ENCODE measurements at regions not wholly inside any gene's neighbourhood (a gene's known extent, or its start where the extent isn't known, plus 50 kb on each side); places are given as distances from the start of the nearest gene placed in this dataset.

DNA sequence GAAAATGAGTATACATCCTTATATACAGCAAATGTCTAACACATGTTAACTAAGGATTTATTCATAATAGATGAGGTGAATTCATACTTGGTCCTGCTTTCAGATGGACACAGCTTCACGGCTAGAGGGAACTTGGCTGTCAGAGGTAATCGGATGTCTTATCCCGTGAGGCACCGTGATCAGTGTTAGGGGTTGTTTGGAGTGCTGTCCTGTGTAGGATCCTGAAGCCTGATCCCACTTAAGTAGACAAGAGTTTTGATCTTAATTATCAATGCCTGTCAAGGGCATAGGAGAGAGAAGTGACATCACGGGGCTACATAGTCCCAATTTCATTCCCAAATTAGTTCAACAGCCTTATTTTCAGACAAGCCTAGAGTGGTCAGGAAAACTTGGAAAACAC lies 204.6 kb downstream of the RNF144A start:
- Histone ChIP-seq H3K27me3 (ENCODE audit: control insufficient read depth, insufficient read depth, low read length) (no peaks in the 10 kb centered on the region), H3K36me3 (ENCODE audit: control insufficient read depth, insufficient read depth, low read length) (no peaks in the 10 kb centered on the region), H3K4me3 (ENCODE audit: low read depth, low read length) (no peak overlapping the region), H3K9me3 (ENCODE audit: control insufficient read depth in 2 of 2, low read length in 2 of 2) (no peaks in the 10 kb centered on the region), H3K27ac (ENCODE audit: insufficient read depth, low read length, poor library complexity, severe bottlenecking) (no peak overlapping the region), H3K4me1 (ENCODE audit: control insufficient read depth, insufficient read depth, low read length, poor library complexity, severe bottlenecking) (no peaks in the 10 kb centered on the region)
- ATAC-seq (ENCODE audit: low read depth in 2 of 2): no peak
- Mint-ChIP-seq H3K4me3 (no peak overlapping the region), H3K36me3 (no peaks in the 10 kb centered on the region), H3K4me1 (no peaks in the 10 kb centered on the region), H3K27ac (no peak overlapping the region), H3K9me3 (peaks cover 0 to 1% (median 0%) of the 10 kb centered on the region in 7 donors), H3K27me3 (no peaks in the 10 kb centered on the region)
- DNase-seq: no peak

DNA sequence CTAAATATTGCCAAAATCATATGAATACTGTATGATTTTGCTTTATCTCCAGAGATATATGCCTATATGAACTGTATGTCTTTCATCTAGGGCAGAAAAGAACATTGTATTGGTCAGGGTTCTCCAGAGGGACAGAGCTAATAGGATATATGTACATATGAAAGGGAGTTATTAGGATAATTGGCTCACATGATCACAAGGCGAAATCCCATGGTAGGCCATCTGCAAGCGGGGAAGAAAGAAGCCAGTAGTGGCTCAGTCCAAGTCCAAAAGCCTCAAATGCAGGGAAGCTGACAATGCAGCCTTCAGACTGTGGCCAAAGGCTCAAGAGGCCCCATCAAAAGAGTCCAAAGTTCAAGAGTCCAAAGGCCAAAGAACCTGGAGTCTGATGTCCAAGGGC lies 209.9 kb downstream of the RNF144A start:
- peaks cover 0 to 1% (median 0%) of the 10 kb centered on the region in 7 donors for H3K9me3 Mint-ChIP-seq
- H3K36me3 Mint-ChIP-seq: no peaks in the 10 kb centered on the region
- DNase-seq (no peak), ATAC-seq (ENCODE audit: low read depth in 2 of 2) (no peak)
- Histone ChIP-seq H3K9me3 (ENCODE audit: control insufficient read depth in 2 of 2, low read length in 2 of 2) (no peaks in the 10 kb centered on the region), H3K27me3 (ENCODE audit: control insufficient read depth, insufficient read depth, low read length) (no peaks in the 10 kb centered on the region), H3K36me3 (ENCODE audit: control insufficient read depth, insufficient read depth, low read length) (no peaks in the 10 kb centered on the region), H3K27ac (ENCODE audit: insufficient read depth, low read length, poor library complexity, severe bottlenecking) (no peak overlapping the region), H3K4me1 (ENCODE audit: control insufficient read depth, insufficient read depth, low read length, poor library complexity, severe bottlenecking) (no peaks in the 10 kb centered on the region), H3K4me3 (ENCODE audit: low read depth, low read length) (no peak overlapping the region)
- no peak overlapping the region for H3K27ac Mint-ChIP-seq
- no peaks in the 10 kb centered on the region for H3K27me3 Mint-ChIP-seq
- no peak overlapping the region for H3K4me3 Mint-ChIP-seq
- peaks cover 0 to 3% (median under 1%) of the 10 kb centered on the region in 4 donors for H3K4me1 Mint-ChIP-seq

DNA sequence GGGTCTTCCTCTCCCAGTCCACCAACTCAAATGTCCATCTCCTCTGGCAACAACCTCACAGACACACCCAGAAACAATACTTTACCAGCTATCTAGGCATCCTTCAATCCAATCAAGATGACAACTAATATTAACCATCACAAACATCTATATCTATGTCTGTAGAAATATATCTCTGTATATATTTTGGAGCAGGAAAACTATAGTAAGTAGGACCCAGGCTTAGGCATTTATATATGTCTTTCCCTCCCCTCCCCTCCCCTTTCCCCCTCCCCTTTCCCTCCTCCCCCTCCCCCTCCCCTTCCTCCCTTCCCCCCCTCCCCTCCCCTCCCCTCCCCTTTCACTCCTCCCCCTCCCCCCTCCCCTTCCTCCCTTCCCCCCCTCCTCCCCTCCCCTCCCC lies 210.5 kb downstream of the RNF144A start:
- H3K27ac Mint-ChIP-seq: no peak overlapping the region
- Histone ChIP-seq H3K27ac (ENCODE audit: insufficient read depth, low read length, poor library complexity, severe bottlenecking) (no peak overlapping the region), H3K36me3 (ENCODE audit: control insufficient read depth, insufficient read depth, low read length) (no peaks in the 10 kb centered on the region), H3K9me3 (ENCODE audit: control insufficient read depth in 2 of 2, low read length in 2 of 2) (no peaks in the 10 kb centered on the region), H3K4me3 (ENCODE audit: low read depth, low read length) (no peak overlapping the region), H3K27me3 (ENCODE audit: control insufficient read depth, insufficient read depth, low read length) (no peaks in the 10 kb centered on the region), H3K4me1 (ENCODE audit: control insufficient read depth, insufficient read depth, low read length, poor library complexity, severe bottlenecking) (no peaks in the 10 kb centered on the region)
- H3K4me1 Mint-ChIP-seq: peaks cover 0 to 3% (median under 1%) of the 10 kb centered on the region in 4 donors
- no peaks in the 10 kb centered on the region for H3K27me3 Mint-ChIP-seq
- H3K9me3 Mint-ChIP-seq: peaks cover 0 to 1% (median 0%) of the 10 kb centered on the region in 7 donors
- H3K4me3 Mint-ChIP-seq: no peak overlapping the region
- ATAC-seq (ENCODE audit: low read depth in 2 of 2) (no peak), DNase-seq (no peak)
- no peaks in the 10 kb centered on the region for H3K36me3 Mint-ChIP-seq

DNA sequence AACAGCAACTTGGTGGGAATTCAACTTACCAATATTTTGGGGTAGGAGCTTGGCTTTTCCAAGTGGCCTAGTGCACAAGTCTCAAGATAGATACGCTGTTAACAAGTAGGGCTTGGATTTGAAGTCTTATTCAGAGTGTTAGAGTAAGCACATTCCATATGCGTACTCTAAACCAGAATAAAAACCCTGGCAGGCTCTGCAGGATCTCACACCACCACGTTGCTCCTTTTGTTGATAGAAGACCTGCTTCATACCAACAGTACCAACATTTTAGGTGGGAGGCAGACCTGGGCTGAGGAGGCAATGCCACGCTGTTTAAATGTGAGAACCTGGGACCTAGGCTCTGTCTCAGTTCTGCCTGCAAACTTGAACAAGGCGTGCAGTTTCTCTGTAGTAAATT lies 214.0 kb downstream of the RNF144A start:
- Mint-ChIP-seq H3K9me3 (peaks cover 0 to under 1% (median 0%) of the 10 kb centered on the region in 7 donors), H3K4me1 (peaks cover 0 to 3% (median under 1%) of the 10 kb centered on the region in 4 donors), H3K27me3 (peaks cover 7% of the 10 kb centered on the region), H3K27ac (no peak overlapping the region), H3K4me3 (no peak overlapping the region), H3K36me3 (no peaks in the 10 kb centered on the region)
- no peaks in the 10 kb centered on the region for H3K4me1 ChIP-seq (ENCODE audit: control insufficient read depth, insufficient read depth, low read length, poor library complexity, severe bottlenecking)
- no peak overlapping the region for H3K4me3 ChIP-seq (ENCODE audit: low read depth, low read length)
- no peak for ATAC-seq (ENCODE audit: low read depth in 2 of 2)
- no peak overlapping the region for H3K27ac ChIP-seq (ENCODE audit: insufficient read depth, low read length, poor library complexity, severe bottlenecking)
- DNase-seq: no peak
- H3K27me3 ChIP-seq (ENCODE audit: control insufficient read depth, insufficient read depth, low read length): no peaks in the 10 kb centered on the region
- H3K9me3 ChIP-seq (ENCODE audit: control insufficient read depth in 2 of 2, low read length in 2 of 2): no peaks in the 10 kb centered on the region
- H3K36me3 ChIP-seq (ENCODE audit: control insufficient read depth, insufficient read depth, low read length): no peaks in the 10 kb centered on the region

DNA sequence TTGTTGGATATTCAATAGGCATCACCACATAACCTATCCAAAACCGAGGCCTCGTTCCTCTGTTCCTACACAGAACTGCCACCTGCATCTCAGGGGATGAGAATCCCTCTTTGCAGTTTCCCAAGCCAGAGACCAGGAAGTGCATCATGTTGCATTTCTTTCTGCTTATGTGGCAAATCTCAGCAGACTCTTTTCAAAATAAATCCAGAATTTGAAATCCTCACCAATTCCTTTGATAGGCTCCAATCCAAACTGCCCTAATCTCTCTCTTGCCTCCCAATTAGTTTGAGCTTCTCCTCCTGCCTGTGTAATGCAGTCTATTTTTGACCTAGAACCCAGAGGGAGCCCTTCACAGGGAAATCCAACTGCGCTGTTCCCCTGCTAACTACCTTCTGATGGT lies 215.5 kb downstream of the RNF144A start:
- H3K27me3 Mint-ChIP-seq: peaks cover 8% of the 10 kb centered on the region
- Histone ChIP-seq H3K9me3 (ENCODE audit: control insufficient read depth in 2 of 2, low read length in 2 of 2) (no peaks in the 10 kb centered on the region), H3K4me1 (ENCODE audit: control insufficient read depth, insufficient read depth, low read length, poor library complexity, severe bottlenecking) (no peaks in the 10 kb centered on the region), H3K27ac (ENCODE audit: insufficient read depth, low read length, poor library complexity, severe bottlenecking) (no peak overlapping the region), H3K27me3 (ENCODE audit: control insufficient read depth, insufficient read depth, low read length) (no peaks in the 10 kb centered on the region), H3K36me3 (ENCODE audit: control insufficient read depth, insufficient read depth, low read length) (no peaks in the 10 kb centered on the region), H3K4me3 (ENCODE audit: low read depth, low read length) (no peak overlapping the region)
- ATAC-seq (ENCODE audit: low read depth in 2 of 2): no peak
- peaks cover 0 to 3% (median under 1%) of the 10 kb centered on the region in 4 donors for H3K4me1 Mint-ChIP-seq
- H3K27ac Mint-ChIP-seq: no peak overlapping the region
- H3K36me3 Mint-ChIP-seq: no peaks in the 10 kb centered on the region
- H3K4me3 Mint-ChIP-seq: no peak overlapping the region
- no peaks in the 10 kb centered on the region for H3K9me3 Mint-ChIP-seq
- DNase-seq: no peak

DNA sequence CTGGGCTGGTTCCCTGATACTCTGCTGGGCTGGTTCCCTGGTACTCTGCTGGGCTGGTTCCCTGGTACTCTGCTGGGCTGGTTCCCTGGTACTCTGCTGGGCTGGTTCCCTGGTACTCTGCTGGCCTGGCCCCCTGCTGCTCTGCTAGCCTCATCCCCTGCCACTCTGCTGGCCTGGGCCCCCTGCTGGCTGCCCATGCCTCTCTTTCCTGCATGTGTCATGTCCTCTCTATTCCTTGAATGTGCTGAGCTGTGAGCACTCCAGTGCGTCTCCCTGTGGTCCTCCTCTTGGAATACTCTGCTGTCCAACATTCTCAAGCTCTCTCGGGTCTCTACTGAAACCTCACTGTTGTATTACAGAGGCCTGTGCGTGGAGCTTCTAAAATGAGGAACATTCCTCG lies 216.3 kb downstream of the RNF144A start:
- Mint-ChIP-seq H3K9me3 (no peaks in the 10 kb centered on the region), H3K36me3 (no peaks in the 10 kb centered on the region), H3K4me1 (peaks cover 0 to under 1% (median under 1%) of the 10 kb centered on the region in 4 donors), H3K27me3 (peaks cover 8% of the 10 kb centered on the region), H3K4me3 (no peak overlapping the region), H3K27ac (no peak overlapping the region)
- Histone ChIP-seq H3K27me3 (ENCODE audit: control insufficient read depth, insufficient read depth, low read length) (no peaks in the 10 kb centered on the region), H3K9me3 (ENCODE audit: control insufficient read depth in 2 of 2, low read length in 2 of 2) (no peaks in the 10 kb centered on the region), H3K4me1 (ENCODE audit: control insufficient read depth, insufficient read depth, low read length, poor library complexity, severe bottlenecking) (no peaks in the 10 kb centered on the region), H3K27ac (ENCODE audit: insufficient read depth, low read length, poor library complexity, severe bottlenecking) (no peak overlapping the region), H3K4me3 (ENCODE audit: low read depth, low read length) (no peak overlapping the region), H3K36me3 (ENCODE audit: control insufficient read depth, insufficient read depth, low read length) (no peaks in the 10 kb centered on the region)
- ATAC-seq (ENCODE audit: low read depth in 2 of 2): no peak
- DNase-seq: no peak

DNA sequence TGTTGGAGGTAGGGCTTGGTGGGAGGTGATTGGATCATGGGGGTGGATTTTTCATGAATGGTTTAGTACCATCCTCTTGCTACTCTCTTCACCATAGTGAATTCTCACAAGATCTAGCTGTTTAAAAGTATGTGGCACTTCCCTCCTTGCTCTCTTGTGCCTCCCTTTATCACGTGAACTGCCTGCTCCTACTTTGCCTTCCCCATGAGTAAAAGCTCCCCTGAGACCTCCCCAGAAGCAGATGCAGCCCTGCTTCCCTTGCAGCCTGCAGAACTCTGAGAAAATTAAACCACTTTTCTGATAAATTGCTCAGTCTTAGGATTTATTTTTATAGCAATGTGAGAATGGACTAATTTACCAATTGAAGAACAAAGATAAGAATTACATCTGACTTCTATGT lies 223.1 kb downstream of the RNF144A start:
- Mint-ChIP-seq H3K4me3 (no peak overlapping the region), H3K4me1 (no peaks in the 10 kb centered on the region), H3K36me3 (peaks cover 6% of the 10 kb centered on the region), H3K27me3 (peaks cover 8% of the 10 kb centered on the region), H3K27ac (no peak overlapping the region), H3K9me3 (peaks cover 0 to 7% (median 2%) of the 10 kb centered on the region in 7 donors)
- no peaks in the 10 kb centered on the region for H3K36me3 ChIP-seq (ENCODE audit: control insufficient read depth, insufficient read depth, low read length)
- no peak overlapping the region for H3K27ac ChIP-seq (ENCODE audit: insufficient read depth, low read length, poor library complexity, severe bottlenecking)
- ATAC-seq (ENCODE audit: low read depth in 2 of 2) (no peak), DNase-seq (no peak)
- no peak overlapping the region for H3K4me3 ChIP-seq (ENCODE audit: low read depth, low read length)
- H3K9me3 ChIP-seq (ENCODE audit: control insufficient read depth in 2 of 2, low read length in 2 of 2): no peaks in the 10 kb centered on the region
- H3K27me3 ChIP-seq (ENCODE audit: control insufficient read depth, insufficient read depth, low read length): no peaks in the 10 kb centered on the region
- H3K4me1 ChIP-seq (ENCODE audit: control insufficient read depth, insufficient read depth, low read length, poor library complexity, severe bottlenecking): no peaks in the 10 kb centered on the region

DNA sequence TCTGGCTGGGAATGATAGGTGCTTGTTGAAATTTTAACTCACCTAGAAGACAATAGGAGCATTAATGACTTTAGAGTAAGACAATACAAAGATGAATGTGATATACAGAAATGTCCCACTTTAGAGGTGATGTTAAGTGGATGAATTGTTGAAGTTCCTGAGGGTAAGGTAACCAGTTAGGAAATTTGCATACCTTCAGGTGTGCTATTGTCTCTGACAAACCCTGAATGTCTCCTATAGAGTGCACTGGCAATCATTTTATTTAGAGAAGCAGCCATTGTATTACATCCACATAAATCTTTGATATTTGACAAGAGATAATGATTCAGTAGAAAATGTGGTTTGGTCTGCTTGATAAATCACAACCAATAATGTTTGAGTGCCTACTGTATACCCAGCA lies 228.5 kb downstream of the RNF144A start:
- H3K36me3 ChIP-seq (ENCODE audit: control insufficient read depth, insufficient read depth, low read length): no peaks in the 10 kb centered on the region
- peaks cover 0 to 9% (median 2%) of the 10 kb centered on the region in 7 donors for H3K9me3 Mint-ChIP-seq
- DNase-seq (no peak), ATAC-seq (ENCODE audit: low read depth in 2 of 2) (no peak)
- H3K36me3 Mint-ChIP-seq: peaks cover 6% of the 10 kb centered on the region
- no peak overlapping the region for H3K4me3 Mint-ChIP-seq
- no peaks in the 10 kb centered on the region for H3K27me3 ChIP-seq (ENCODE audit: control insufficient read depth, insufficient read depth, low read length)
- H3K27ac Mint-ChIP-seq: no peak overlapping the region
- H3K4me1 Mint-ChIP-seq: no peaks in the 10 kb centered on the region
- no peaks in the 10 kb centered on the region for H3K27me3 Mint-ChIP-seq
- no peaks in the 10 kb centered on the region for H3K4me1 ChIP-seq (ENCODE audit: control insufficient read depth, insufficient read depth, low read length, poor library complexity, severe bottlenecking)
- no peak overlapping the region for H3K4me3 ChIP-seq (ENCODE audit: low read depth, low read length)
- H3K27ac ChIP-seq (ENCODE audit: insufficient read depth, low read length, poor library complexity, severe bottlenecking): no peak overlapping the region
- H3K9me3 ChIP-seq (ENCODE audit: control insufficient read depth in 2 of 2, low read length in 2 of 2): no peaks in the 10 kb centered on the region
